ENCODE measurements at regions not wholly inside any gene's neighbourhood (a gene's known extent, or its start where the extent isn't known, plus 50 kb on each side); places are given as distances from the start of the nearest gene placed in this dataset.

GRCh38 chr11:97740801-97741151, 1280.0 kb upstream of the CNTN5 start:
- ChIA-PET POLR2A (ENCODE audit: low non-redundant PET) (no interaction called here), CTCF (no interaction called here)
- no peak for TF ChIP-seq CTCF (conservative IDR thresholded peaks at IDR 0.05; ENCODE audit: low read depth)
- no peak overlapping the region for H3K27ac ChIP-seq
- no peak for DNase-seq (ENCODE audit: low spot score)

DNA sequence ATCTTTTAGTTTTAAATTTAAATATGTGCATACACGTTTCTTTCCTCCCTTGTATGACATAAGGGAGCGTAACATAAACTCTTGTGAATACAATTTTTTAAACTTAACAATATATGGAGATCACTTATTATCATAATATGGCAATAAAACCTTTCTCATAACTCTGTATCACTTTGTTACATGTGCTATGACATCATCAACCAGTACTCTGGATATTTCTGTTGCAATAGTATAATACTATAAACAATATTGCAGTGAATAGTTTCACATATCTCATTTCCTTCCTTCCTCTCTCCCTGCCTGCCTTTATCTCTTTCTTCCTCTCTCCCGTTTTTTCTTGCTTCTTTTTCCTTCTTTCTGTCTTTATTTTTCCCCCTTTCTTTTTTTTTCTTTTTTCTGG, 1278.0 kb upstream of the CNTN5 start:
- CTCF ChIA-PET: interaction anchor here (0.6 kb wide), 2 partner anchors 17 to 61 kb away, joined by 3 read pairs; no protein-coding TSS in a partner anchor
- H3K27ac ChIP-seq: no peak overlapping the region
- POLR2A ChIA-PET (ENCODE audit: low non-redundant PET): no interaction called here
- no peak for DNase-seq (ENCODE audit: low spot score)
- TF ChIP-seq CTCF (conservative IDR thresholded peaks at IDR 0.05; ENCODE audit: low read depth): no peak

DNA sequence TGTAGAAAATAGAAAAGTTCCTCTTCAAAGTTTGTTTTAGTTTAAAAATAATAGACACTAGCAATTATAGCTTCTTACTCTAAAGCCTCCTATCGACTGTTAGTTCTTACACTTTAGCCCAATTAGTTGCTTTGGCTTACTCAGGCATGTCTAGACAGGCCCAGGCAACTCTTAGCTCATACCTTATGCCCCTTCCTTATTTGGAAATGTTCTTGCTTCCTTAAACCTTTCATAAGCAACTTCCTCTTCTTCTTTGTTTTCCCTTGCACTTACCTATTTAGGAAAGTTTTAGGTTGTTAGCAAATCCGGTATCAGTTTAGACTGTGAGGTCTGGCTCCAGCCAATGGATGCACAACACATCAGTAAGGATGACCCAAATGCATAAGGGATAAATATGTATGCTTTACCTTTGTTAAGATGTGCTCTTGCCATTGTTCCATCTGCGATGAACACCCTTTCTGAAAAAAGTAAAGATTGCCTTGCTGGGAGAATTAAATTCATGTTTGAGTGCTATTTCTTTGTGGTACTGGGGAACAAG, 1277.5 kb upstream of the CNTN5 start:
- ChIA-PET CTCF (interaction anchor here (0.6 kb wide), 3 partner anchors 17 to 60 kb away, joined by 3 to 4 read pairs (median 3); no protein-coding TSS in a partner anchor), POLR2A (ENCODE audit: low non-redundant PET) (no interaction called here)
- no peak for DNase-seq (ENCODE audit: low spot score)
- no peak overlapping the region for H3K27ac ChIP-seq
- TF ChIP-seq CTCF (conservative IDR thresholded peaks at IDR 0.05; ENCODE audit: low read depth): no peak

DNA sequence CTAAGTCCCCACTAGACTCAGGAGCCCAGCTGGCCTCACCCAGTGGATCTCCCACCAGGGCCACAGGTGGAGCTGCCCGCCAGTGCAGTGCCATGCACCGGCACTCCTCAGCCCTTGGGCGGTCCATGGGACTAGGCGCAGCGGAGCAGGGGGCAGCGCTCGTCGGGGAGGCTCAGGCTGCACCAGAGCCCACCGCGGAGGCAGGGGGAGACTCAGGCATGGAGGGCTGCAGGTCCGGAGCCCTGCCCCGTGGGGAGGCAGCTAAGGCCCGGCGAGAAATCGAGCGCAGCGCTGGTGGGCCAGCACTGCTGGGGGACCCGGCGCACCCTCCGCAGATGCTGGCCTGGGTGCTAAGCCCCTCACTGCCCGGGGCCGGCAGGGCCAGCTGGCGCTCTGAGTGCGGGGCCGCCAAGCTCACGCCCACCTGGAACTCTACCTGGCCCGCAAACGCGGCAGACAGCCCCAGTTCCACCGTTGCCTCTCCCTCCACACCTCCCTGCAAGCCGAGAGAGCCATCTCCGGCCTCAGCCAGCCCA, 1275.2 kb upstream of the CNTN5 start:
- CTCF ChIA-PET: no interaction called here

GRCh38 chr11:97746818-97747217, 1273.9 kb upstream of the CNTN5 start:
- TF ChIP-seq CTCF (conservative IDR thresholded peaks at IDR 0.05; ENCODE audit: low read depth): no peak
- ChIA-PET CTCF (interaction anchor here (0.7 kb wide), 1 partner anchor 880 kb away, joined by 6 read pairs; no protein-coding TSS in a partner anchor), POLR2A (ENCODE audit: low non-redundant PET) (no interaction called here)
- DNase-seq (ENCODE audit: low spot score): no peak
- no peak overlapping the region for H3K27ac ChIP-seq

More for the DNA sequence above, 1275.2 kb upstream of the CNTN5 start:
- no peak overlapping the region for H3K27ac ChIP-seq
- DNase-seq (ENCODE audit: low spot score): no peak
- POLR2A ChIA-PET (ENCODE audit: low non-redundant PET): no interaction called here
- TF ChIP-seq CTCF (conservative IDR thresholded peaks at IDR 0.05; ENCODE audit: low read depth): no peak

GRCh38 chr11:97751405-97751804, 1269.3 kb upstream of the CNTN5 start:
- CTCF ChIA-PET: no interaction called here
- DNase-seq (ENCODE audit: low spot score): no peak
- POLR2A ChIA-PET (ENCODE audit: low non-redundant PET): no interaction called here
- TF ChIP-seq CTCF (conservative IDR thresholded peaks at IDR 0.05; ENCODE audit: low read depth): no peak
- H3K27ac ChIP-seq: no peak overlapping the region

All from RWPE1 (cell line).